GM12864 (cell line): ENCODE measurements at regions not wholly inside any gene's neighbourhood (a gene's known extent, or its start where the extent isn't known, plus 50 kb on each side); places are given as distances from the start of the nearest gene placed in this dataset.

Experiments used
- DNase-seq: peaks from one replicate; pipeline ENCODE4 v3.0.0-alpha.2; 2011; ENCODE audit warnings: low read depth
- H3K4me3 ChIP-seq: 2 replicates; pipeline ENCODE4 v1.5.1; 2011; ENCODE audit warnings: mild to moderate bottlenecking, low read depth, low read length, control low read depth
- TF ChIP-seq, protein P1 (sequence below): IDR thresholded peaks from 2 replicates; pipeline ENCODE4 v1.5.1; 2011; ENCODE audit warnings: low read depth, mild to moderate bottlenecking, moderate library complexity, low read length, control low read depth, inconsistent platforms; ENCODE audit errors: missing control alignments

DNA sequence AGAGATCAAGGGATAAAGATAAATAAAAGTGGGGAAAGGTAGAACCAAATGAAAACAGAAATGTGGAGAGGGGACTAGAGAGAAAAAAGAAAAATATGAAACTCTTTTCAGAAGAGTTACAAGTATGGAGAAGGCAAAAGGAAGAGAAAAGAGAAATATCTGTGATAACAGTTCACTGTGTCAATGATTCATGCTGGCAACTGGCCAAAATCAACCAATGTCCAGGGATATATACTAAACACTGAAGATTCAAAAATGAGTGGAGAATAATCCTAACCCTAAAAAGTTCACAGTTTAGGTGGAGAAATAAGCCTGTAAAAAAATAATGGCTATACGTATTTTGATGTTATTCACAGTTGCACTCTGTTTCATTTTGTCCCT is 372.3 kb upstream of the KITLG start:
- no peak for DNase-seq
- no peak overlapping the region for H3K4me3 ChIP-seq
- TF ChIP-seq, protein P1, sequence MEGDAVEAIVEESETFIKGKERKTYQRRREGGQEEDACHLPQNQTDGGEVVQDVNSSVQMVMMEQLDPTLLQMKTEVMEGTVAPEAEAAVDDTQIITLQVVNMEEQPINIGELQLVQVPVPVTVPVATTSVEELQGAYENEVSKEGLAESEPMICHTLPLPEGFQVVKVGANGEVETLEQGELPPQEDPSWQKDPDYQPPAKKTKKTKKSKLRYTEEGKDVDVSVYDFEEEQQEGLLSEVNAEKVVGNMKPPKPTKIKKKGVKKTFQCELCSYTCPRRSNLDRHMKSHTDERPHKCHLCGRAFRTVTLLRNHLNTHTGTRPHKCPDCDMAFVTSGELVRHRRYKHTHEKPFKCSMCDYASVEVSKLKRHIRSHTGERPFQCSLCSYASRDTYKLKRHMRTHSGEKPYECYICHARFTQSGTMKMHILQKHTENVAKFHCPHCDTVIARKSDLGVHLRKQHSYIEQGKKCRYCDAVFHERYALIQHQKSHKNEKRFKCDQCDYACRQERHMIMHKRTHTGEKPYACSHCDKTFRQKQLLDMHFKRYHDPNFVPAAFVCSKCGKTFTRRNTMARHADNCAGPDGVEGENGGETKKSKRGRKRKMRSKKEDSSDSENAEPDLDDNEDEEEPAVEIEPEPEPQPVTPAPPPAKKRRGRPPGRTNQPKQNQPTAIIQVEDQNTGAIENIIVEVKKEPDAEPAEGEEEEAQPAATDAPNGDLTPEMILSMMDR, result no peak

DNA sequence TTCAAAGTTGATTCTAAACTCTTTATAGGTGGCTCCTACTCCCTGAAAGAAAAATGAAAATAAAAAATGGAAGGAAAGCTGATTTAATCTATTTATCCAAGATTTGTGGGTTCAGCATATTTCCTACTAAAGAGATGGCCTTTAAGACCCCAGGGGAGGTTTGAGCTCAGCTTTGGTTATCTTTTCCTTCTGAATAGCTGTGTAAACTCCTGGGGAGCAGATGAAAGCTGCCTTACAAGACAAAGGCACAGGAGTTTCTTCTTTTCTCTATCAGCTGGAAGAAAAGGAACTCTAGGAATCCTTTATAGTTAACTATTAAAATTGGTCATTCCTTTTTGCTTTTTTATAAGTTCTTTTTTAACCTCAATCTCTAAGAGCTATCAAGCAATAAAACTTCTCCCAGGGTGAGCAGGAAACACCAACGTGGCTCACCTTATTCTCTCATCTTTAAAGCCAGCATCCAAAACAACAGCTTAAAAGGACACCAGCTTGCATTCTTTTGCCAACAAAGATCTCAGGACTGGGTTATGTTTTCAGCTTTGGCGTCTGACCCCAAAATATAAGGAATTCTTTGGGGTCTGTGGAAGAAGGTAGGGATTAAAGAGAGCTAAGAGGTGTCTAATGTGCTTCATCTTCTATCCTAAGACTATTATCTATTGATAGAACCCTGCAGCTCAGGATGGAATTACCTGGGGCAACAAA is 371.7 kb upstream of the KITLG start:
- H3K4me3 ChIP-seq, result no peak overlapping the region
- DNase-seq, result no peak
- TF ChIP-seq, protein P1, result no peak

DNA sequence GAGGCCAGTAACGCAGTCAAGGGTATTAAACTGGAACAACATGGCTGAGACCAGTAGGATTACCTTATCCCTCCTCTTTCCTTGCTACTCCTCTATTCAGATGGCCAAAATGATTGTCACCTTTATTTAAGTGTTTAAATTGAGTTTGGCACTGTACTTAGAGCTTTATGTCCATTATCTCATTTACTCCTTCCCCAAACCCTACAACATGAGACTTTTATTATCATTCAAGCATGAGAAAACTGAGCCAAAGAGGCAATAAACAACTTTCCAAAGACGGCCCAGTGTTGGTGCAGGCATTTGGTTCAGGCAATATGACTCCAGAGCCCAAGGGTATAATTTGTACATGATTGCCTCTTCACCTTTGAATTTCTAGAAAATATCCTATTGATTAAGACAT is 370.9 kb upstream of the KITLG start:
- no peak overlapping the region for H3K4me3 ChIP-seq
- DNase-seq, result no peak
- TF ChIP-seq, protein P1, result no peak

DNA sequence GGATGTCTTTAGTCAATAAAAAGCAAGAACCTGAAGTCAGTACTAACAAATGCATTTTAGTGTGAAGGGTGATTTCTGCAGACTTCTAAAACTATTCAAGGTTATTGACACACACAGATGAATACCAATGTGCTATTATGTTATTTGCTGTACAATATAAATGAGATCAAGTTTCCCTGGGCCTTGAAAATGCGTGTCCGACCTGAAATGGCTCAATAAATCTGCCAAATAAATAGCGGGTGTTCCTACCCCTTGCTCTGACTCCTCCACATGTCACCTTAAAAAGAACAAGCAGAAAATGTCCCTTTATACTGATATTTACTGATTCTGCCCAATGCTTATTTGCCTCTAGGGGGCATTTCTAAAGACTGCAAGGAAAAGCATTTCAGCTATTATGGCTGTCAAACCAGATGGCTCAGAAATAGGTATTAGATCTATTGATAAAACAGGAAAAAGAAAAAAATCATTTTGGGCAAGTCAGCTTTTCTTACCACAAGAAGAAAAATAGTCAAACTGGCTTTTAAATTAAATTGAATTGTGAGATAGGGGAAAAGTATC is 367.3 kb upstream of the KITLG start:
- TF ChIP-seq, protein P1, result no peak
- no peak for DNase-seq
- no peak overlapping the region for H3K4me3 ChIP-seq

DNA sequence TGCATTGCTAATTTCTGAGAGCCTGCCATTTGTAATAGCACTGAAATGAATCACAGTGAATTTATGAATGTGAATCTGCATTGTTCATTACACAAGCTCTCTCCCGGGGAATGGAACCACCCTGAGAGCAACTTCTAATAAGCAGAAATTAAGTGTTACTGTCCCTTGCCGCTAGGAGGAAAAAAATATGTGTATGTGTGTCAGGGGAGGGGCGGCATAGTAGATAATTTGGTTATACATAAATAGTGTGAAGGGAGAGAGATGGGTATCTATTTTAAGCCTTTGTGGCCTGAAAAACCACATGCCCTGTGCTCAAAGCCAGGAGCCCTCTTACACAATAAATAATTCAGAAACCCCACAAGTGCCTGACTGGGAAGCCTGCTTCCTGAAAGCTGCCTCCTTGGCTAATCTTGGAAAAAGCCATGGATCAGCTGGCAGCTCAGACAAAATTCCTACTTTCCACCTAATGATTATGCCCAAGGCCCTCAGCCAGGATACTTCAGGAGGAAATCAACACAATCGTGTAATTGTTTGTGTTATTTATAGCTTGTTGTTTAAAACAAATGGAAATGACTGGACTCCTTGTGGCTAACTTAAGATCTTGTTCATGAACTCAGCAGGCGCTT is 366.2 kb upstream of the KITLG start:
- TF ChIP-seq, protein P1, result no peak
- H3K4me3 ChIP-seq, result no peak overlapping the region
- no peak for DNase-seq

DNA sequence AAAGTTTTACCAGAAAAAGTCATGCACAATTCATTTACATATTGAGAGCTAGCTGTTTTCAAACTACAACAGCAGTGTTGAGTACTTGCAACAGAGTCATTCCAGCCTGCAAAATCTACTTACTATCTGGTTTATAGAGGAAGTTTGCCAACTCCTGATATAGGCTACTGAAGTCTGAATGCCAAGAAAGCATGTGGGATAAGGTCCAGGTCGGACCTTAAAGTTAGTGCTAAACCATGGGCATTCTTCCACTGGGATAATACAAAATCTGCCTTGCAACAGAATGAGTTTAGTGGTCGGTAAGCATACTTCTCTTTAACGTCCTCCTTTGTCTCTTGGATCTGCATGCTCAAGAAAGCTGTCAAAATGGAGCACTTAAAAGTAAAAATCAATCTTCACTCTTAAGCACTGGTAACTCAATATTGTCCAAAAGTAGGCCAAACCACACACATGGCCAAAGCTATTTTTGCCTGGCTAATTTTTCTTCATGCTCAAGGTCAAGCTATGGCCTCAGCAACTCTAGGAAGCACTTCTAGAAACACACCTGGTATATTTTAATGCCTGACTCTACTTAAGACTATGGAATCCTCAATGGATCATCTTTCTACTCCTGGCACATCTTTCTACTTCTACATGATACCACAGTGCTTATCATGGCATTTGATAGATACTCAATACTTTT is 364.9 kb upstream of the KITLG start:
- H3K4me3 ChIP-seq, result no peak overlapping the region
- no peak for DNase-seq
- TF ChIP-seq, protein P1, result no peak

DNA sequence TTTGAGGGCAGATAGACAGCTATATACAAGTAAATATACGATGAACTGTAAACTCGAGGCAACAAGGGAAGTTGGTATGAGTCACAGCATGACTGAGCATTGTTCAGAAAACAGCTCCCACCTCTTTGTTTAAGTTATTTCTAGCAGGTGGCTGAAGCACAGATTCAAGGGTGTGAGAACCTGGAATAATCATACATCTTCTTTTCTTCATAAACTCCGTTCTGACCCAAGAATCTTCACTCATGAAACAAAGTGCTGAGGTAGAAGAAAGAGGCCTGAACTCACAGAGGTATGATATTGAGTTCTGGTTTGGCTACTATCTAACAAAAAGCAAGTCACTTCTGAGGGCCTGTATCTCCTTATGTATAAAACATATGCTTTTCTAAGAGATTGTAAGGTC is 364.1 kb upstream of the KITLG start:
- TF ChIP-seq, protein P1, result no peak
- no peak for DNase-seq
- no peak overlapping the region for H3K4me3 ChIP-seq
